Activated naive CD4-positive, alpha-beta T cell treated with anti-CD3 and anti-CD28 coated beads, Interleukin-2, amount 50 U/mL, for 24 hours (primary cell): ENCODE measurements at regions not wholly inside any gene's neighbourhood (a gene's known extent, or its start where the extent isn't known, plus 50 kb on each side); places are given as distances from the start of the nearest gene placed in this dataset.

ENCODE experiments used
- H3K27ac Mint-ChIP-seq: one replicate; pipeline ENCODE4 v1.8.0; 2021; ENCODE audit warnings: mild to moderate bottlenecking, mixed read lengths
- H3K27me3 Mint-ChIP-seq: one replicate; pipeline ENCODE4 v1.8.0; 2021; ENCODE audit warnings: mixed read lengths
- H3K36me3 Mint-ChIP-seq: one replicate; pipeline ENCODE4 v1.8.0; 2021; ENCODE audit warnings: mixed read lengths
- H3K4me1 Mint-ChIP-seq: one replicate; pipeline ENCODE4 v1.8.0; 2021; ENCODE audit warnings: mixed read lengths
- H3K4me3 Mint-ChIP-seq: one replicate; pipeline ENCODE4 v1.8.0; 2021; ENCODE audit warnings: mild to moderate bottlenecking, mixed read lengths
- H3K9me3 Mint-ChIP-seq: one replicate; pipeline ENCODE4 v1.8.0; 2021; ENCODE audit warnings: mixed read lengths

DNA sequence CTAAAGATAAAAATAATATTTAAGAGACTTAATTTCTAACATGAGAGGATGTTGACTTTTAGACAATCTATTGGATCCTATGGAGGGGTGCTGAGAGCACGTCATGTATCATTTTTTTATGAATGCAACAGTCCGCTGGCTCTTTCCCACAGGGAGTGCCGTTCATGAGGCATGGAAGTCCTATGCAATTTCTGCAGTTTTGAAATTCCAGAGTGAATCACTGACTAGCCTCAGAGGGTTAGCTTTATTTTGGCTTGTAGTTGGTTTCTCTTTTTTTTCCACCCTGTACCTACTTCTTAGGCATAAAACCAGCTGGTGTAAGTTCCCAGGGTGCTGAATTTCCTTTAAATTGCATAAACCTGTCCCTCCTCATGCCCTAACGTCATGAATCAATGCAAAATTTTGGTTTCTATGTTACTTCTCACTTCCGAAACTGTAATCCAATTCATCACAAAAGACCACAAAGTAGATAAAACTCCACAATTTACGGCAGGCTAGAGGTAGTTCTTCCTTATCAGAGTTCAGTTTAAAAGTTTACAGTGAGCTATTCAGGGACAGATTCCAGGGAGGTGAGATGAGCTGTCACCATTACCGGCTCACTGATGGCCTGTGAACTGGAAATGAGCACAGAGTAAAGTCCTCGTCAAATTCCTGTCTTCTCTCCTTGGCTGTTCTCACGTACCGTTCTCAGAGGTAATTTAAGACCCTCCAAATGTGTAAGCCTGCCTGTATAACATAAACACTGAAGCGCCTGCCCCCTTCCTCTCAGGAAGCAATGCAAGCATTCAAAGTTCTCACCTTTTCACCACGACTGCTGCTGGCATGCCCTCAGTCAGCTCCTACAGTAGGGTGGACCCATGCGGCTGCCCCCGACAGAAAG is 216.6 kb upstream of the SLC10A2 start:
- H3K4me1 Mint-ChIP-seq: no peaks in the 10 kb centered on the region
- peaks cover 5% of the 10 kb centered on the region for H3K27me3 Mint-ChIP-seq
- H3K9me3 Mint-ChIP-seq: no peaks in the 10 kb centered on the region
- no peaks in the 10 kb centered on the region for H3K36me3 Mint-ChIP-seq
- no peak overlapping the region for H3K27ac Mint-ChIP-seq
- no peak overlapping the region for H3K4me3 Mint-ChIP-seq

DNA sequence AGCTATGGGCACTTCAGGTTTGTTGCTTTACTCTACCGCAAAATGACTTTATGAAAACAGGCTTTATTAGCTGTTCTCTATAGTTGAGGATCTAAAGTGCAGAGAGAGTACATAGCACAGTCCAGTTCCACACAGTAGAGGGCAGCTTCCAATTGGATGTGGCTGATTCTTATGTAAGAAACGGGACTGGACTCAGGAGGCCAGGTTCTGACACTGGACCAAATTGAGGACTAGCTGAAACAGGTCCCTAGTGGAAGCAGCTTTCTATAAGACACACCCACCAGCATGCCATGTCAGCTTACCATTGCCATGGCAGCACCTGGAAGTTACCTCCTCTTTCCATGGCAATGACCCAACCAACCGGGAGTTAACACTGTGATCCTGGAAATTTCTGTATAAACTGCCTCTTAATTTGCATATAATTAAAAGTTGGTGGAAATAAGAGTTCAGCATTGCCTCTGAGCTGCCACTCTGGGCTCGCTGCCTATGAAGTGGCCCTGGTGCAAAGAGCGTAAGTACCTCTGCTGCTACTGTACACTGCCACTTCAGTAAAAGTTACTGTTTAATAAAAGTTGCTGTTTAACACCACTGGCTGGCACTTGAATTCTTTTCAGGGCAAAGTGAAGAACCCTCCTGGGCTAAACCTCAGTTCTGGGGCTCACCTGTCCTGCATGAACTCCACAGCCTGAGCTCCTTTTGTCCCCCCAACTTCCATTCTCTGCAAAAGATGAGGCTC is 211.9 kb upstream of the SLC10A2 start:
- Mint-ChIP-seq H3K4me1 (no peaks in the 10 kb centered on the region), H3K36me3 (no peaks in the 10 kb centered on the region), H3K27me3 (peaks cover 2% of the 10 kb centered on the region), H3K9me3 (no peaks in the 10 kb centered on the region), H3K27ac (no peak overlapping the region), H3K4me3 (no peak overlapping the region)

DNA sequence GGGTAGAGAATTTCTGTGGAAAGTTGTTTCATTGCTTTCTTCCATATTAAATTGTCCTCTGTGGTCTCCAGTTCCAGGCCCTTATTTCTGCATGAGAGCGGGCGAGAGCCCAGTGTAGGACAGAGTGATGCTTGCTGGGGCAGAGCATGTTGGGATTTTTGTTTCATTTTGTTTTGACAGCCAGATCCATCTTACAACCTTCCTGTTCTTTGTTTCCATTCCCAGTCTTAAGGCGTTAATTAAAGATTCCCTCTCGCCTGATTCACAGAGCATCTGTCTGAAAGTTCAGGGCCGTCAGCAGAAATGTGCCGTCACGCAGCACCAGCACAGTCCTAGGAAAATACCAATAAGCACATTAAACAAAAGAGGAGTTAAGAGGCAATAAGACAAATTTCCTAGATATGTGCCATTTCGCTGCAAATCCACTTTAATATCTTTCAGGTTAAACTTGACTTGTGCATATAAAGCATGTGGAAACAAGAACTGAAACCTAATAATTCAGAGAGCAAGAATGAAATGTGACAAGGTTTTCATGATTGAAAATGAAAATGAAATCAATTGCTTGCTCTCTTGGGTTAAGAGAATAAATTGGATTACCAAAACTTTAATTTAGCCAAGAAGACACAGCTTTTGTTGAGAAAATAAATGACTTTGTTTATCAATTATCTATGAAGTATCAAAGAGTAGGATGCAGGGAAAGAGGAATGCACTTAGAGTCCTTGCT is 210.7 kb upstream of the SLC10A2 start:
- no peak overlapping the region for H3K27ac Mint-ChIP-seq
- no peaks in the 10 kb centered on the region for H3K27me3 Mint-ChIP-seq
- no peak overlapping the region for H3K4me3 Mint-ChIP-seq
- H3K4me1 Mint-ChIP-seq: no peaks in the 10 kb centered on the region
- peaks cover 9% of the 10 kb centered on the region for H3K9me3 Mint-ChIP-seq
- H3K36me3 Mint-ChIP-seq: no peaks in the 10 kb centered on the region

DNA sequence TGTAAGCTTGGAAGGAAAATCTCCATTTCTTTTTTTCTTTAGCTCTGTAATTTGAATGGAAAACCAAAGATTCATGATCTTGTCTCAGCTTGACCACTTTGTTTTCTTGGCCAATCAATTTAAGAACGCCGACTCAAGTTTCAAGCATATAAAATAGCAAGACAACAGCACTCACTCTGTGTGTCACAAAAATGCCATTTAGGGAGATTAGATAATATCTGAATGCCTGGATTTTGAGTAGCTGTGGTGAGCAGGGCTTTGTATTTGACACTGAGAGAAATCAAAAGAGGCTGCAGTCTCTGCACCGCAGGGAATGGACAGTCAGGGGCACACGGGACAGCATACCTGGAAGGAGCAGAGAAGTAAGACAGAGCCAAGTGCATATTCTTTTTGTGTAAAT is 209.5 kb upstream of the SLC10A2 start:
- peaks cover 9% of the 10 kb centered on the region for H3K9me3 Mint-ChIP-seq

DNA sequence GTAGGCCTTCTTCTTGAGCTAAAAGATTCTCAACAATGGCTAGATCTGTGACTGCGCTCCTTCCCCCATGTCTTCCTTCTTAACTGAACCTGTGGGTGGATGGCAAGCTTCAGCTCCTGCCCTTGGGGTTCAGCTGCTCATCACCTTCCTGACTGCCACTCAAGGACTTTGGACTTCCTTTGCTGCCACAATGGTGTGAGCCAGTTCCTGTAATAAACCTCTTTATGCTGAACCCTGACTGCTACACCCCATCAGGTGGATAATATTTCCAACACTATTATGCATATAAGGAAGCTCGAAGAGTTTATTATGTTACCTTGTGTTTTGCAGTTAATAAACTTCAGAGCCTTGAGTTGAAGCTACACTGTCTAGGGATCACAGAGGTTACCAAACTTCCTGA is 208.9 kb upstream of the SLC10A2 start:
- H3K27ac Mint-ChIP-seq: no peak overlapping the region
- H3K4me3 Mint-ChIP-seq: no peak overlapping the region
- no peaks in the 10 kb centered on the region for H3K27me3 Mint-ChIP-seq
- H3K4me1 Mint-ChIP-seq: no peaks in the 10 kb centered on the region
- H3K36me3 Mint-ChIP-seq: no peaks in the 10 kb centered on the region
- H3K9me3 Mint-ChIP-seq: peaks cover 9% of the 10 kb centered on the region

More for the DNA sequence above, 209.5 kb upstream of the SLC10A2 start:
- H3K4me1 Mint-ChIP-seq: no peaks in the 10 kb centered on the region
- H3K27me3 Mint-ChIP-seq: no peaks in the 10 kb centered on the region
- H3K4me3 Mint-ChIP-seq: no peak overlapping the region
- no peak overlapping the region for H3K27ac Mint-ChIP-seq
- H3K36me3 Mint-ChIP-seq: no peaks in the 10 kb centered on the region

DNA sequence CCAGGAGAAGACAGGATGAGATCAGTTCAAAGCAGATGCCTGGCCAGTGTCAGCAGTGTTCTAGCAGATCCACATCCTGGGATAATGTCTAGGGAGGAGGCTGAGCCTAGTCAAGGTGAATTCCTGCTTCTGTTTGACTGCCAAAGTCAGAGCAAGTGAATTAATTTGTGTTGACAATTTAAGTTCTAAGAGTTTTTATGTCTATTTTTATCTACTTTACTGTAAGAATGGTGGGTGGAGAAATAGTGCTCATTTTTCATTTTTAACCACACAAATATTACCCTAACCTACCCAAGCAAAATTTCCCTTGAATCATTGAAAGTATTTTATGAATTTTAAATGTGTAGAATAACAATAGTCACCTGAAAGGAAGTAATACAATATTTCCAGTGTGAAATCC is 207.6 kb upstream of the SLC10A2 start:
- Mint-ChIP-seq H3K36me3 (no peaks in the 10 kb centered on the region), H3K9me3 (peaks cover 9% of the 10 kb centered on the region), H3K27ac (no peak overlapping the region), H3K4me3 (no peak overlapping the region), H3K27me3 (no peaks in the 10 kb centered on the region), H3K4me1 (no peaks in the 10 kb centered on the region)

DNA sequence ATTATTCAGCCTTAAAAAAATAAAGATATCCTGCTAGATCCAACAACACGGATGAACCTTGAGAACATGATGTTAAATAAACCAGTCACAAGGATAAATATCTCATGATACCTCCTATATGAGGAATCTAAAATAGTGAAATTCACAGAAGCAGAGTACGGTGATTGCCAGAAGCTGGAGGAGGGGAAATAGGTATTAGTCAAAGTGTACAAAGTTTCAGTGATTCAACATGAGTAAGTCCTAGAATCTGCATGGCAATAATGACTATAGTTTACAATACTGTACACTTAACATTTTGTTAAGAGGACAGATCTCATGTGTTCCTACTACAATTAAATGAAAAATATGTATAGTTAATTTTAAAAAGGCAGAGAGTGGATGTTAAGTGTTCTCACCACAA is 206.6 kb upstream of the SLC10A2 start:
- Mint-ChIP-seq H3K4me3 (no peak overlapping the region), H3K4me1 (no peaks in the 10 kb centered on the region), H3K9me3 (peaks cover 10% of the 10 kb centered on the region), H3K27me3 (no peaks in the 10 kb centered on the region), H3K27ac (no peak overlapping the region), H3K36me3 (no peaks in the 10 kb centered on the region)

DNA sequence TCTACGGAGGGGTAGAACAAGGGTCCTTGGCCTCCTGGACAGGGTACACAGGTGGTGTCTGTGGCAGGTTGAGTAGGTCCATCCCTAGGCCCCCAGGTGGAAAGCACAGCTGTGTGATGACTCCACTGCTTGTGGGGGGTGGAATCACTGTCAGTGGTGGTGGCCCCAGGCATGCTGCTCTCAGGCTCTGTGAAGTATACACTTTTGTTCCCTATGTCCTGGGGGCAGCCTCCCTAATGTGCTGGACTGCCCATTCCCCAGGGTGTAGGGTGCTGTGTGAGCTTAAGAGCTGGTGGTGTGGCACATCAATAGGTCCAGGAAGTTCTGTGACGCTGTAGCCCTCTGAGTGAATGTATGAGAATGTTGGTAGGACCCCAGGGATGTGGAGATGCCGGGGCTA is 197.2 kb upstream of the SLC10A2 start:
- no peak overlapping the region for H3K4me3 Mint-ChIP-seq
- H3K4me1 Mint-ChIP-seq: no peaks in the 10 kb centered on the region
- H3K36me3 Mint-ChIP-seq: no peaks in the 10 kb centered on the region
- no peak overlapping the region for H3K27ac Mint-ChIP-seq
- no peaks in the 10 kb centered on the region for H3K27me3 Mint-ChIP-seq
- H3K9me3 Mint-ChIP-seq: peaks cover 27% of the 10 kb centered on the region

DNA sequence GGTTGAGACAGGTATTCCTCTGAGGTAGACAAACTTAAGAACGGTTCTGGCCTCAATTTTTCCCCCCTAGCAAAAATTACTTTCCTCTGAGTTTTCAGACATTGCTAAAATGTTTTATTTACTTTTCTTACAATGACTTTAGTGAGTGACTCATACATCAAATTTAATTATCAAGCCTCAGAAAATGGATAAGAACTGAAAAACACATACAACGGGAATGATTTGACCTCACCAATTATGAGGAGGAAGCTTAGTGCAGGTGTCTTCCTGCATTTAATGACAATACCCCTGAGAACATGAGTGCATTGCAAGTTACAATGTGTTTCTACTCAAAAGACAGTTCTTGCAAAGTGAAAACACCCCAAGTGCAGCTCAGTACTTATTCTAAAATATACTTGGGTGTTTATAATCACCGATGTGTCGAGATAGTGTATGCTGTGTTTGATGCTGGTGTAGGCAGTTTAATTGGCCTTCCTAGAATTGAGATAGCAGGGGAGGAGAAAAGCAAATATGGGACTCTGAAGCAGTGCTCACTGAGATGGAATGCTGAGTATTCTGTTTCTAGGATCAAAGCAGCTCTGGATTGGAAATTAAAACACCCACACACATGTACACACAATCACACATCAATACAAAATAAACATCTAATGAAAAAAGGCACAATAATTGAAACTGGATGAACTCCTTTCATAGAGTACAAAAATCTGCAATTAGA is 189.5 kb upstream of the SLC10A2 start:
- no peaks in the 10 kb centered on the region for H3K4me1 Mint-ChIP-seq
- no peak overlapping the region for H3K4me3 Mint-ChIP-seq
- no peak overlapping the region for H3K27ac Mint-ChIP-seq
- H3K9me3 Mint-ChIP-seq: peaks cover 4% of the 10 kb centered on the region
- H3K27me3 Mint-ChIP-seq: no peaks in the 10 kb centered on the region
- H3K36me3 Mint-ChIP-seq: no peaks in the 10 kb centered on the region

DNA sequence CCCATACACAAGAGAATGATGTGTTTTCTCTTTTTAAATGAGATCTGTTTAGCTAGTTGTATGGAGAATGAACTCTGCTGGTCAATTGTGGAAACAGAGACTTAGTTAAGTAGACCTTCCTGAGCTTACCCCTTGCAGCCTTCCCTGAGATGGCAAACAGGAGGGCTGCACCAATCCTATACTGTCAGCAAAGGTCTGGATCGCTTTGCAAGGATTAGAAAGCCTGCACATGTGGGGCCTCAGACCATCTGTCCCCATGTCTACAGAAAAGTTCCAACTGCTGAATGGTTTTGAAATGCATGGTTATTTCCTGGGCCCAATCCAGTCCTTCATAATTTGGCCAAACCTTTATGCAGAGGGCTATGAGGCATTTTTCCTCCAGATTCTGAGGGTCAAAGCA is 183.9 kb upstream of the SLC10A2 start:
- Mint-ChIP-seq H3K27ac (no peak overlapping the region), H3K27me3 (no peaks in the 10 kb centered on the region), H3K36me3 (no peaks in the 10 kb centered on the region), H3K4me1 (no peaks in the 10 kb centered on the region), H3K4me3 (no peak overlapping the region), H3K9me3 (no peaks in the 10 kb centered on the region)

DNA sequence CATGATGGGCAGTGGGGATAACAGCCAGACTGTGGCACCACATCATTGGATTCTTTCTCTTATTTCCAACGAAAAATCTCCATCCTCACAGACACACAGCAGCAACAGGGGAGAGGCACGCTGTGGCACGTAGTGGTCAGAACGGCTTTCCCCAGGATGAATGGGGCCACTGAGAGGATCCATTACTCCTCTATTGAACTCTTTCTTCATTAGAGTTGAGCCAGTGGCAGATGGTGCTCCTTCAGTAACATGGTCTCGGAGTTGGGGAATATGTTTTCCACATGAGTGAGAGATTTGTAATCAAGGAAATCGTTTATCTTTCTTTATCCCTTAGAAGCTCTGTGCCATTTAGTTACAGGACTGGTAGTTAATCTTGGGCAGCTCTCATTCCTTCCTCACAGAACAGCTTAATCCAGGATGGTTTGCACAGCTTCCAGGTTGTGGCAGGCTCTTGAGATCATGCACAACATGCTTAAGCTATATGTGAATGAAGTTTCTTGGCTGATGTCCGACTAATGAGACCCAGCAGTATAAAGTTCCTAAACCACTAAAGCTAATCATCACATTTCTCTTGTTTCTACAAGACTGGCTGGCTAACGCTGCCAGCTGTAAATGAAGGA is 180.5 kb upstream of the SLC10A2 start:
- H3K4me1 Mint-ChIP-seq: no peaks in the 10 kb centered on the region
- no peaks in the 10 kb centered on the region for H3K36me3 Mint-ChIP-seq
- no peak overlapping the region for H3K4me3 Mint-ChIP-seq
- no peaks in the 10 kb centered on the region for H3K9me3 Mint-ChIP-seq
- H3K27me3 Mint-ChIP-seq: no peaks in the 10 kb centered on the region
- no peak overlapping the region for H3K27ac Mint-ChIP-seq

DNA sequence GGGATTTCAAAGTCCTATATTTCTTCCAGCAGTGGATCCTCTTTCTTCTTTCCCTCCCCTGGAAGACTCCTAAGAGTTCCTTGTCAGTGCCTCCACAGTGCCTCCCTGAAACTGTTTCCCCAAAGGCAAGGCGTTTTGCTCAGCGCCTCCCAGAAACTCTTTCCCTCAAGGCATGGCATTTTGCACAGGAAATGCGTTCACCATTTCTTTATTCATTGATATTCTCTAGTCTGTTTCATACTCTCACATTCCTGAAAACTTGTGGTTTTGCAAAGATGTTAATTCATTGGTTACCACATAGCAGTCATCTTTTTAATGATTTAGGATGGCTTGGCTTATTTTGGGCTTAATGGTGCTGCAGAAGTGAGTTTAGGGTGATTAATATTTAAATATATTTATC is 177.3 kb upstream of the SLC10A2 start:
- no peaks in the 10 kb centered on the region for H3K9me3 Mint-ChIP-seq
- no peak overlapping the region for H3K27ac Mint-ChIP-seq
- no peaks in the 10 kb centered on the region for H3K4me1 Mint-ChIP-seq
- H3K36me3 Mint-ChIP-seq: no peaks in the 10 kb centered on the region
- H3K27me3 Mint-ChIP-seq: no peaks in the 10 kb centered on the region
- no peak overlapping the region for H3K4me3 Mint-ChIP-seq

DNA sequence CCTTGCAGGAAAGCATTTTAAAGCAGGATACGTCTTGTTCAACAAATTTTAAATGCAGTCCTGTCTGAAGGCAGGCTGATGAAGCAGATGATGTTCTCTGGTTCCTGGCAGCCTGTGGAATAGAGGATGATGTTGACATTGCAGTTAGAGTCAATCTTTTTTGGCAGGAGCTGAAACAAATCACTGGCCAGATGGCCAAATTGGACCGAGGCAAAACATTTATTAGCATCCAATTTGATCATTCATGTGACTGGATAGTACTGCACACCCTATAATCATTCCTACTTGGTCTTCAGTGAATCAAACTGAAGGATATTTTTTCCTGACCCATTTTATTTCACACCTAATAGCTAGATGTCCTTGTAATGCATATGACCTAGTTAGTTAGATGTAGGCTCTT is 172.2 kb upstream of the SLC10A2 start:
- no peak overlapping the region for H3K27ac Mint-ChIP-seq
- H3K9me3 Mint-ChIP-seq: peaks cover 5% of the 10 kb centered on the region
- no peak overlapping the region for H3K4me3 Mint-ChIP-seq
- H3K27me3 Mint-ChIP-seq: peaks cover 1% of the 10 kb centered on the region
- H3K4me1 Mint-ChIP-seq: no peaks in the 10 kb centered on the region
- H3K36me3 Mint-ChIP-seq: no peaks in the 10 kb centered on the region

DNA sequence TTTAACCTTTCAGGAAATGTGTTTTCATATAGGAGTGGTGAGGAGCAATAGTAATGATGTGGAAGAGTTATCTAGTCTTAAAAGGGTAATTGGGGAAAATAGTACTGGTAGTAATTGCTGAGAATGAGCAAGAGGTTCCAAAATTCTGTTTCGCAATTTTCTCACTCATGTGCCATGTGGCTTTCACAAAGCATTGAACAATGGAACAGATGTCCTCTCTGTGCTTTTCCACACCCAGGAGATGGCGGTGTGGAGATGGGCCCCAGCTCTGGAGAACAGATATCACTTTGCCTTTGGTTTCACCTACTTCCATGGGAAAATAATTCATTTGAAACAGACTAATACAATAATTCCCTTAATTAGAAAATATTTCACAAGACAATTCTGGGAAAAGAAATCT is 170.0 kb upstream of the SLC10A2 start:
- Mint-ChIP-seq H3K4me1 (no peaks in the 10 kb centered on the region), H3K36me3 (peaks cover under 1% of the 10 kb centered on the region), H3K27me3 (peaks cover 1% of the 10 kb centered on the region), H3K9me3 (peaks cover 17% of the 10 kb centered on the region), H3K4me3 (no peak overlapping the region), H3K27ac (no peak overlapping the region)

DNA sequence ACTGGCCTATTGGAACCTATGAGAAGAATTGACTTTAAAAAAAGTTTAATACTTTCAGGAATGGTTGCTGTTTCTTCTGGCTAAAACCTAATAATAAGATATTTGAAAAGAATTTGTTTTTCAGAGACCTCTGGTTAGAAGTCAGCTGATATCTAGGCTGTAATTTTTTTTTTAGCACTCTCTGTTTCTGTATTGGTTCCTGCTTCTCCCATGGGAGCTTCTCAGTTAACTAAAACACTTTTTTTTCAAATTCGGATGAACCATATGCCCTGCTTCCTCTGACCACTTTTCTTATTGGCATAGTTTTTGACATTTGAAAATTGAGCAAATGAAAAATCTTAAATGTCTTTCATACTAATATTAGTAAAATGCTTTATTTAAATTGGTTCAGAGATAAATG is 163.5 kb upstream of the SLC10A2 start:
- Mint-ChIP-seq H3K4me3 (no peak overlapping the region), H3K27me3 (peaks cover 1% of the 10 kb centered on the region), H3K27ac (no peak overlapping the region), H3K36me3 (peaks cover 2% of the 10 kb centered on the region), H3K9me3 (peaks cover 28% of the 10 kb centered on the region), H3K4me1 (no peaks in the 10 kb centered on the region)
